ENCODE measurements at regions not wholly inside any gene's neighbourhood (a gene's known extent, or its start where the extent isn't known, plus 50 kb on each side); places are given as distances from the start of the nearest gene placed in this dataset.
A peak's percentile ranks its signal among the peaks of the same experiment; 100 is the strongest.
"Not testable (repeated sequence)": the region's sequence is repeated elsewhere in the genome, so short reads cannot be mapped to it uniquely, and the experiment has no call there.

DNA sequence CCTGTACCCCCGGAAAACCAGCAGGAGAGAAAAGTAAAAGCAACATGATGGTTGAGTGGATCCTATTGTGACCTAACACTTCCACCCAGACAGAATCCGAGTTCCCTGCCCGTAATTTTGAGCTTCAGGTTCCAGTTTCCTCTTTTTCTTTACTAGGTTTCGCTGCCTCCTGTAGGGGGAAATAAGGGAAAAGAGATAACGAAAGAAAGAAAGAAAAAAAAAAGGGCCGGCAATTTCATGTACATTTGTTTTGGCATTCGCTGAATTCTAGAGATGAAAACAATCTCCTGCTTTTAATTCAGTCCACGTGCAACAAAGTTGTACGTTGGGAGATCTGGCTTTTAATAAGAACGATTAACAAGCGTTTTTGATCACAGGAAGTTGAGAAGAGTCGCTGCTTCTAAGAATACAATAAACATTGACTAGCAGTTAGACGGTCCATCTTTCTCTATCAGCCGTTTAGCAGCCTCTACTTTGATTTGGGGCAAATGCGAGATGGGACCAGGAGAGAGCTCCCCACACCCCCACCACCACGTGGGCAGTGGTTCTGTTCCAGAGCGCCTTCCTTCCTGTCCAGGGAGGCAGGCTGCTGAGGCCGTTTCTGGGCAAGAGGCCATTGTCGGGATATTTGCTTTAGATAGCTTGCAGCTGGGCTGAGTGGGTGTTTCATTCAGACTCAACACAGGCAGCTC lies 155.9 kb upstream of the RUNX1 start:
- DNase-seq (ENCODE audit: low spot score) = peak; percentile 64

DNA sequence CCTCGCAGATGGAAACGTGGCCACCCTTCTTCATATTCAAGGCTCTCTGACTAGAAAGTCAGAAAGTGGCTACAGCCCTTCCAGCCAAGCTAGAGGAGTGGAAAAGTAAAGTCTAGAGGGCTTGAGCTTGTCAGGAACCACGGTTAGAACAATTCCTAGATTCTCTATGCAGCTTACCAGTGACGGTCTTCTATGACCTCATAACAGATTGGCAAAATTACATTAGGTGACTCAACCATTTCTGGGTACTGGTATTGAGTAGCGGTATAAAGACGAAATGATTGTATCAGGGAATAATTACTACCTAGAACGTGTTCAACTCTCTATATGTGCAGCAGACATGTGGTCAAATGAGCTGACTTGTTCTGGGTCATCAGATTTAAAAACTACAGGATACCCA lies 155.0 kb upstream of the RUNX1 start:
- DNase-seq (ENCODE audit: low spot score) = no peak

DNA sequence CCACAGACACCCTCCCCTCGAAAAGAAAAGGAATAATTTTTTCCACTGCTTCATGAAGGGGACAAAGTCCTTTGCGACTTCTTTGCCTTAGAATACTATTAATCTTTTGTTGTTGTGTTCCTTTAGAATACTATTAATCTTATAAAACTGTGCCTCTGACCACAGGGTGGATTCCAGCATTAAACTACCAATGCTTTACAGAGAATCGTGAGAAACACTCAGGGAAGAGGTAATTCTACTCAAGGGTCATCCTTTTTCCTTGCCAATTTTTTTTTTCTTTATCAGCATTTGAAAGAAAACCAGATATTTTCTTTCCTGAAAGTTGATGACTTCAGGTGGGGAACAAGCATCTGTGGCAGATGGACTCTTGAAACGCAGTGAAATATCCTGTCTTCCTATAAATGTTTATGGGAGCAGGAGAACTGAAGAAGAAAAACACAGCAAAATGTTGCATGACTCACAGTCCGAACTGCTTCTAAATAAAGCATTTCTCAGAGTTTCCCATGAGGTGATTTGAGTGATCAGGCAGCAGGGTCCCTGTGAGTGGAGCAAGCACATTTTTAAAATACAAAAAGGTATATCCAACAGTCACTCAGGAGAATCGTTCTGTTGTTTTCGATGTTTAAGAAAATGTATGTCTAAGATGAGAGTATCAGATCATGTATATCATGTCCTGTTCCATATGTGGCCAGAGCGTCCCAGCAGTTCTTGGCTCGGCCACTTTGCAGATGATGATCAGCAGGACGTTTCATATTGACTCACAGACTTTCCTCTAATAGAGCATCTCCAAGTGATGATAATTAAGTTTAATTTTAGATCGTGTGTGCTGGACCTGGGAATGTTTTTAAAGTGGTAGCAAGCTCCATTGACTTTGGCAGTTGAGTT lies 154.2 kb upstream of the RUNX1 start:
- DNase-seq (ENCODE audit: low spot score) = no peak

DNA sequence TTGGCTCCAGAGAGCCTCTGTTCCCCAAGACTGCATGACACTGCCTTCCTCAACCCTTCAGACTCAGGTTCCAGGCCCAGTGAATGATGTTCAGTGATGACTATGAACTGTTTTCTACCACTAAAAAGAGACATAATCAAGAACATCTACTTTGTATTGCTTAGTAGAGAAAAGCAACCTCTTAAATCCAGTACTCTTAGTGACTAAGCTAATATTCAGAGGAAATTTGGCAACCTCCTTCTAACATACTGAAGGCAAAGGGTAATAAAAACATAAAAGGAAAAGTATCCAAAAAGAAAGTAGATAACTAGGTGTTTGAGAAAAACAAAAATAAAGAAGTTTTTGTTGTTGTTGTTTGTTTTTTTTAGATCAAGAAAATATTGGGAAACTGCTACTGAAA lies 153.3 kb upstream of the RUNX1 start:
- no peak for DNase-seq (ENCODE audit: low spot score)

DNA sequence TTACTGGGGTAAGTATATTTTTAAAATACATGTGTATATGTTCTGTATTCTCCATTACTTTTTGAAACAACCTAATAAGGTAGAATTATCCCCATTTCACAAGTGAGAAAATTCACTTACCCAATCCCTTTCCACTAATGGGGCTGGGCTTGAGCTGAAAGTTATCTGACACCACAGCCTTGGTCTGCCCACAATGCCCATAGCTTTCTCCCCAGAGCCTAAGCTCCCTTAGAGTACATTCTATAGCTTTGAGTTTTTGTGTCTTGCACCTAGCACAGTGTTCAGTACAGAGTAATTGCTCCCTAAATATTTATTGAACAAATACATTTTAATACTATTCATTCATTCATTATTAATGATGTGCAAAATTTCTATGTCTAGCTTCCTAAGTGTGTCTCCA lies 152.7 kb upstream of the RUNX1 start:
- no peak for DNase-seq (ENCODE audit: low spot score)

DNA sequence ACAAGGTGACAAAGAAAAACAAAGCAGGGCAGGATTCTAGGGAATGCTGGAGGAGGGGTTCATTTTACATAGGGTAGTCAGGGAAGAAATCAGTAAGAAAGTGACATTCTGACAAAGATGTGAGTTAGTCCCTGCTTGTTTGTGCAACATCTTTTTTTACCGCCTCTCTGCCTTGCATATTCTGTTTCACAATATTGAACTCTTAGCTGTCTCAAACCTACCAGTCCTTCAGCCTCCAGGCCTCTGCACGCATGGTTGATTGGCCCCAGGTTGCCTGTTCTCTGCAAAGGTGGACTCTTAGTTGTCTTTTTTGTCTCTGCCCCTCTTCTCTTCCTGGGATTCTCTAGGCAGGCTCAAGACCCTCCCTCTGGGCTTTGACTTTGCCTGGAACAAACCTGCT lies 152.2 kb upstream of the RUNX1 start:
- no peak for DNase-seq (ENCODE audit: low spot score)

DNA sequence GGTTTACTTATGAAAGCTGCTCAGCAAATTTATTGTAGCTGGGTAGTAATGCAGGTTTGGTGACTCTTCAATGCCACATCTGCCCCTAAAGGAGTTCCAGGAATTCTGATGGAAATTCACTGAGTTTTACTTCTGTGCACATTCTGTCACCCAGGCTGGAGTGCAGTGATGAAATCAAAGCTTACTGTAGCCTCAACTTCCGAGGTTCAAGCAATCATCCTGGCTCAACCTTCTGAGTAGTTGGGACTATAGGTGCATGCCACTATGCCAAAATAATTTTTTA lies 150.6 kb upstream of the RUNX1 start:
- no peak for DNase-seq (ENCODE audit: low spot score)

DNA sequence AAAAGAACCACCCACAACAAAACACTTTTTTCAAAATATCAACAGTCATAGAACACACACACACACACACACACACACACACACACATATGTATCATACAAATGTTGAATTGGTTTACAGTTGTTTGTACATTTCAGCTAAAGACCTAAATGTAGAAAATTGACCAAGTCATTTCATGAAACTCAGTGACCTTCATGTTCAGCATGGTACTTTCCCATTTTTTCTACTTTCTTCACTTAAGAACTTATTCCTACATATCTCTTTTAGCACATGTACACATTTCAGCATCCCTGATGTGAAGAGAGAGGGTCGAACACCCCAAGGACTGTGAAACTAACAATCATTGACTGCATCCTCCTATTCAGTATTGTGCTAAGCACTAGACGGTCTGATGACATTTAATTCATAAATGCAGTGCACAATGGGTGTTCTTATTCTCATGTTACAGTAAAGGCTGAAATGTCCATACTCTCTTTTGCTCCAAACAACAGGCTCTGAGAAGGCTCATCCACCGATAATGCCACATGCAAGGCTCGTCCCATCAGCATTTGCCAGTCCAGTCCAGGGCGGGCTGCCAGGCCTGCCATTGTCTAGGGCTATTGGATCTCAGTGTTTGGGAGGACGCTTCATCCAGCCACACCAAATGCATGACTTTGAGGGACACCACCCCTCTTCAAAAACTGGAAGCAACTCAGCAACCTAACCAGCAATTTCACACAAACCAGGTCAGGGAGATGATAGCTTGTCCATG lies 150.1 kb upstream of the RUNX1 start:
- no peak for DNase-seq (ENCODE audit: low spot score)

DNA sequence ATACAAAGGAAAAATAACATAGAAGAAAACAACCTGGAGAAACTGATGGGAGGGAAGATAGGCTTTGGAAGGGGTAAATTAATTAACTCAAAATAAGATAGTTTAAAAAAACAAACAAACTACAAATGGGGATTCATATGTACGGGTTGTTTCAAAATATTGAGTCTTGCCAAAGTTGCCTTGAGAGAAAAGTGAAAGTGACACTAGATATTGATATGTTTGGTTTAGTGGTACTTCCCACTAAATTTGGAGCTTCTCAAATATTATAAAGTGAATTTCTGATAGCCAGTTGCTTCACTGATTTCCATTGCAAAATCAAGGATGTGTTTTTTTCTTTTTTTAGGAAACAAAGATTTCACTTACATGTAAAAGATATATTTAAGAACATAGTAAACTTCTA lies 149.5 kb upstream of the RUNX1 start:
- no peak for DNase-seq (ENCODE audit: low spot score)

DNA sequence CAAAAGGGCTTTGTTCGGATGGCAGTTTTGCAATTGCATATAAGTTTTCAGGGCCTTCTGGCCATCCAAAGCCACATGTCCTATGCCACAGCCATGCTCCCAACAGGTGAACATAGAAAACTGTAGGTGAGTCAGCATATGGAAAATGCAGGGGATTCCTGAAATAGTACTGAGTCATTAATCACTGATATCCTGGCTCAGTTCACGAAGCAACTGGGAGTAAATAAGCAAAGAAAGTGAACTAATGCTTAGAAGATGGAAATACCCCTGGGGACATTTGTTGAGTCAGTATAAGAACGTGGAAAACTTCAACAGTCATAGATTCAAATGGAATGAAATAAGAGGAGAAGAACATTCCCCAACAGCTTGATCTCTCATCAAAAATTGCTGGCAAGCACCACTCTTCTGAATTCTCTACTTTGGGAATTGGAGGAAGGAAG lies 148.9 kb upstream of the RUNX1 start:
- no peak for DNase-seq (ENCODE audit: low spot score)

DNA sequence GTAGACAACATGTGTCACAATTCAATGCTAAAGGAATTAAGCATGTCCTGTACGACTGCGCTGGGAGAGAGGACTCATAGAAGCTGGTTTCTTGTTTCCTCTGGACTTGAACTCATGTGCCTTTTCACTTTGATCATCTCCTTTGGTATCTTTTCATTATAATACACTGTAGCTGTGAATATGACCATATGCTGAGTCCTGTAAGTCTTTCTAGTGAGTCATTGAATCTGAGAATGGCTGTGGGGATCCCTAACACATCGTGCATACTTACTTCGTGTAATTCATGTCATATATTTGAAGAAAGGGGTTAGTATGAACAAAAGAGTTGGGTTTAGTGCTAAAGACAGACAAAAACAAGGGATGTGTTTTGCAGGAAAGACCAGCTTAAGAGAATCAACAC lies 148.1 kb upstream of the RUNX1 start:
- no peak for DNase-seq (ENCODE audit: low spot score)

DNA sequence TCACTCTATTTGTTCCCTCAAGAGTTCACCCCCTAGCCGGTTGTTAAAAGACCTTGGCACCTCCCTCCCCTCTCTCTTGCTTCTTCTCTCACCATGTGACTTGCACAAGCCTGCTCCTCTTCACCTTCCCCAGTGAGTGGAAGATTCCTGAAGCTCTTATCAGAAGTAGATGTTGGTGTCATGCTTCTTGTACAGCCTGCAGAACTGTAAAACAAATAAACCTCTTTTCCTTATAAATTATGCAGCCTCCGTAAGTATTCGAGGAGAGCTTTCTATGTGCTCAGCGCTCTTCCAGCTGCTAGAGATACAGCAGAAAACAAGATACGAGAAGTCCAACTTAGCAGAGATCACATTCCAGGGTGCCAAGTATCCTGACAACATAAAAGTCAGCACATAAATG lies 147.0 kb upstream of the RUNX1 start:
- DNase-seq (ENCODE audit: low spot score) = no peak

DNA sequence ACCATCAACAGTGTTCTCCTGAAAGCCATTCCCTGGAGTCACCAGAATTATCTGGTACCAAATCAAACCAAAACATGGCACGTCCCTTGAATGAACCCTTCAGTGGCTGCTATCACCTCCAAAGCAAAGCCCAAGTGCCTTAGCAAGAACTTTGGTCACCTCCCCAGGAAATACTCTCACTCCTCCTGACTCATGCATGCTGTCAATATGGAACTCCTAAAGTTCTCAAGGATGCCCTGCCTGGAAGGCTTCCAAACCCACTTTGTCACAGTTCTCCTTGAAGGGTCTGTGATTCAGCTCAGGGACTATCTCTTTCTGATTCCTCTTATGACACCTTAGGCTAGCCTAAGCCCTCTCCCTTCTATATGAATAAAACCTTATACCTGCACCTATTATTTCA lies 146.1 kb upstream of the RUNX1 start:
- no peak for DNase-seq (ENCODE audit: low spot score)

DNA sequence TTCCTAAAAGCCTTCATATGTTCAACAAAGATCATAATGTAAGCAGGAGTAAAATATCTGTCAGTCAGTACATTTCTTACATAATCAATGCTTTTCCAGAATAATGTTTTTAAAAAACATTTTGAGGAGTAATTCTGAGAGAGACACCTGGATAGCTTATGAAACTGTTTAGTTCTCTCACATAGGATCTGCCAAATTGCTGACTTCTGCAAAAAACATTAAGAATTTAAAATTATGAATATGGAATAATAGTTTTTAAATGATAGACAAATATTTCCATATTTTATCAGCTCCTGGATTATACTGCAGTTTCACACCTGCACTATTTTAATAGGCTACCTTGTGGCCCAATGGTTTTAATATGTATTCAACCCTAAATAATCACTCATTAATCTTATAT lies 142.7 kb upstream of the RUNX1 start:
- DNase-seq (ENCODE audit: low spot score) = no peak

DNA sequence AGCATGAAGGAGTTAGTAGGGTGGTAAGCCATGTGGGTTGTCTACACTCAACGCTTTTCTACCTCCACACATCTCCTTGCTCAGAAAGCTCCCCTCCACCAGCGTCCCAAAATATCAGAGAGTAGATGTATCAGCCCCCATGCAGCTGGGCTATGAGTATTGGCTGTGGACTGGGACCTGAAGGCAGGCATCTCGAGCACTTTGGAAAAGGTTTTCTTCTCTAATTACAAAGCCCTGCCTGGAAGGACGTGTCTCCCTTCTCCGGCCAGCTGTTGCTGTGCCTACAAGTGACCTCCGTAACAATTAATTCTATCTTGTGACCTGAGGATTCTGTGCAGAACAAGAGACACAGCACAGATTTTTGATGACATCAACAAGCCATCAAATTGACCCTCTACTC lies 142.0 kb upstream of the RUNX1 start:
- no peak for DNase-seq (ENCODE audit: low spot score)

DNA sequence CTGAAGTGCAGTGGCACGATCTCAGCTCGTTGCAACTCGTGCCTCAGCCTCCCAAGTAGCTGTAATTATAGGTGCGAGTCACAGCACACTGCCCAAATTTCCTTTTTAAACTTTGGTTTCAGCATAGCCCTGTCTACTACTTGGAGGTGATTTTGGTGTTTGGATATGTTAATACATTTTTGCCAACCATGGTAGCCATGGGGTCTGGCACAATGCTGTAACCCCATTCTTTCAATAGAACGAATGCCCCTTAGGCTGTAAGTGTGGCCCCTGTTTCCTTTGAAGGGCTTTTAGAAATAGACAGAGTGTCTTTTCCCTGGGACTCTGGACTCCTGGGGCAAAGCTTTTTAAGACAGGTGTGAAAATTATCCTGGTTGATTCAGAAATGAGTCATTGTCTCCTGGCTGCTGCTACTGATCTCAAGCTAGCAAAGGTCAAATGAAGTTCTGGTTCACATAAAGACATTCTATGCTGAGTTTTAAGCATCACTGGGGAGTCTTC lies 141.1 kb upstream of the RUNX1 start:
- no peak for DNase-seq (ENCODE audit: low spot score)

DNA sequence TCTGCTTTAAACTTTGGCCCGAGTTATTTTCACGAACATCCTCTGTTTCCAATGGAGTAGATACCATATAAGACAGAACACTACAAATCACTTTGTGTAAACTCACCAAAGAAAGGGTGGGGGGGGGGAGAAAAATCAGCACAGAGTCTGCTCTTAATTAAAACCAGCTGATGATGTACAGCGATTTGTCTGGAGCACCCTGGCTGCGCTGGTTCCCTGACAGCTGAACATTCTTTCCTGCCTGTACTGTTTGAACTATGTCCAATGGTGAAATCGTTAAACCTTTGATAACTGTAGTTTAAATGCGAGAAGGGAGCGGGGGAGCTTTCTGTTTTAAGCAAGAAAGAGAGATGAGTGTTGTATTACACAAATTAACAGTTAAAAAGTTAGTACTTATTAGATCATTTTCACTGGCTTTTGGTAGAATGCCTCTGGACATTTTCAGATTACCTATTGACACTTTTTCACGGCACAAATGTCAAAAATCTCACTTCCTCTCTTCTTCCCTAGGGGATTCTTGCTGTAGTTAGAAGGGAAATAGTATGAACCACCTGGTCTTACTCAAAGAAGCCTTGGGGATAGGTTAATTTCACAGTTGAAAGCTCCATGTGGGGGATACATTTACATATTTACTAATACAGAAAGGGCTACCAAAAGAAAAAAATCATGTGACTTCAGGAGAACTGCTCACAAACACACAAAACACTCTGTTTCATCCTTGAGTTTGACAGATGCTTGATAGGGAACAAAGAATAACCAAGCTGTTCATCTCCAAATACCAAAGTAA lies 140.2 kb upstream of the RUNX1 start:
- no peak for DNase-seq (ENCODE audit: low spot score)

DNA sequence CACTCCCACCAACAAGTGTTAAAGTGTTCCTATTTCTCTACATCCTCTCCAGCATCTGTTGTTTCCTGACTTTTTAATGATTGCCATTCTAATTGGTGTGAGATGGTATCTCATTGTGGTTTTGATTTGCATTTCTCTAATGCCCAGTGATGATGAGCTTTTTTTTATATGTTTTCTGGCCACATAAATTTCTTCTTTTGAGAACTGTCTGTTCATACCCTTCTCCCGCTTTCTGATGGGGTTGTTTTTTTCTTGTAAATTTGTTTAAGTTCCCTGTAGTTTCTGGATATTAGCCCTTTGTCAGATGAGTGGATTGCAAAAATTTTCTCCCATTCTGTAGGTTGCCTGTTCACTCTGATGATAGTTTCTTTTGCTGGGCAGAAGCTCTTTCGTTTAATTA lies 134.3 kb upstream of the RUNX1 start:
- DNase-seq (ENCODE audit: low spot score) = not testable (repeated sequence)

DNA sequence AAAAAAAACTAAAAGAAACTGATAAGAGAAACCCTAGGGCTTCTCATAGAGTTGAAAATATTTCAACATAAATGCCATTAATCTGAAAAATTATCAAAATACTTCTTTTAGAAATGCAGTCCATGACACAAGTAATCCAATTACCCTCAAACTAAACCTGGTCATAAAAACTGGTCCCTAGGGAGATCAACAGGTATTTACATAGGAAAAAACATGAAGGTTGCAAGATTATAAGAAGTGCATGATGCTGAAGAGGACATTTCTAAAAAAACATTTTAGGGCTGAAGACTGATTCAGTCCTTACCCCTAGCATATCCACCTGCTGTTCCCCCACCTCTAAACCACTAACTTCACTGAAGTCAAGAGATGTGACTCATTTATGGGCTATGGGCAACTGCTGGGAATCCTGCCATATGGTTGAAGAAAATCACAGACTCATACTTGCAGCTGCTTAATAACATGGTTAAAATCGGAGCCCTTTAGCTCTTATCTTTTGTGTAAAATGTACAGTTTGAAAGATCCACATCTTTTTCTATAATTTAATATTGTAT lies 131.0 kb upstream of the RUNX1 start:
- no peak for DNase-seq (ENCODE audit: low spot score)

DNA sequence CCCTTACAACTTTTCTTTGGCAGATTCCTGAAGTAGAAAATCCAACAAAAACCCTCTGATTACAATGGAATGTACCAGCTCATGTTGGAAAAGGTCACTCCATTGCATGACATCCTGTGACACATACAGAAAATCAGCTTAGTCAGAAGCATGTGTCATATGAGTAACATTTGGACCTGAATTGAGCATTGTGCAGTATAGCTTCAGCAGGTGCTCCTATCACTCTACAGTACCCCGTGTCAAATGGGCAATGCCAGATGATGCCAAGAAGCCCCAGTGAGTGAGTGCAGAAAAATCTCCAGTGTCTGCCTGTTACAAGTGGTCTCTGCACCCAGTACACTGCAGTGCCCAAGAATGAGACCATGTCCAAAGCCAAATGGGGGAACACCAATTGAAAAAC lies 129.7 kb upstream of the RUNX1 start:
- no peak for DNase-seq (ENCODE audit: low spot score)

DNA sequence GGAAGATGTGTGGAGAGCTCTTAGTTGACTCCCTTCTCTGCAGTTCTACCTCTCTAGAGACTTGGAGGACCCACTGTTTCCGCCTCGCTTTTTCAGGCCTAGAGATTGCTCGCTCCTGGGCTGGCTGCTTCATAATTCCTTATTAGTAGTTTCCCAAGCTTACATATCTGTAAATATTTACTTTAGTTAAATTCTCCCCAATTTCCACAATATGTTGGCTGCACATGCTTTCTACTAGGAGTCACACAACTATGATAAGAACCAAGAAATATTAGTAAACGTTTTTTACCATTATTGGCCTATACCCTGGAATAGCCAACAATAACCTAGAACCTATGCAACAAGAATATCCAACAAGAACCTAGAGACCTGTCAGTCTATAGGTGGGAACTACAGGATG lies 129.0 kb upstream of the RUNX1 start:
- no peak for DNase-seq (ENCODE audit: low spot score)

DNA sequence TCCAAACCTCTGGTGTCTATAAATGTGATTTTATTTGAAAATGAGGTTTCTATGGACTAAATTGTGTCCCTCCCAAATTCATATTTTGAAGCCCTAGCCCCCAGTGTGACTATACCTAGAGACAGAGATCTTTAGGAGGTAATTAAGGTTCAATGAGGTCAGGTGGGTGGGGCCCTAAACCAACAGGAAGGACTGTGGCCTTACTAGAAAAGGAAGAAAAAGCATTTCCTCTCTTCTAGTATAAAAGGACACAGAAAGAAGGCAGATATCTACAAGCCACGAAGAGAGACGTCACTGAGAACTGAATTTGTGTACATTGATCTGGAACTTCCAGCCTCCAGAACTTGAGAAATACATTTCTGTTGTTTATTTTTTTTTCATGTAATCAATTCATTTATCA lies 123.1 kb upstream of the RUNX1 start:
- DNase-seq (ENCODE audit: low spot score) = no peak
